Stimulated activated CD4-positive, alpha-beta T cell treated with anti-CD3 and anti-CD28 coated beads, Interleukin-1b, Interleukin-23, amount 100 ng/mL, for 48 hours (primary cell): ENCODE measurements at regions not wholly inside any gene's neighbourhood (a gene's known extent, or its start where the extent isn't known, plus 50 kb on each side); places are given as distances from the start of the nearest gene placed in this dataset.

Source experiments
- DNase-seq: peaks from one replicate; pipeline ENCODE4 v3.0.0-alpha.2; 2020

DNA sequence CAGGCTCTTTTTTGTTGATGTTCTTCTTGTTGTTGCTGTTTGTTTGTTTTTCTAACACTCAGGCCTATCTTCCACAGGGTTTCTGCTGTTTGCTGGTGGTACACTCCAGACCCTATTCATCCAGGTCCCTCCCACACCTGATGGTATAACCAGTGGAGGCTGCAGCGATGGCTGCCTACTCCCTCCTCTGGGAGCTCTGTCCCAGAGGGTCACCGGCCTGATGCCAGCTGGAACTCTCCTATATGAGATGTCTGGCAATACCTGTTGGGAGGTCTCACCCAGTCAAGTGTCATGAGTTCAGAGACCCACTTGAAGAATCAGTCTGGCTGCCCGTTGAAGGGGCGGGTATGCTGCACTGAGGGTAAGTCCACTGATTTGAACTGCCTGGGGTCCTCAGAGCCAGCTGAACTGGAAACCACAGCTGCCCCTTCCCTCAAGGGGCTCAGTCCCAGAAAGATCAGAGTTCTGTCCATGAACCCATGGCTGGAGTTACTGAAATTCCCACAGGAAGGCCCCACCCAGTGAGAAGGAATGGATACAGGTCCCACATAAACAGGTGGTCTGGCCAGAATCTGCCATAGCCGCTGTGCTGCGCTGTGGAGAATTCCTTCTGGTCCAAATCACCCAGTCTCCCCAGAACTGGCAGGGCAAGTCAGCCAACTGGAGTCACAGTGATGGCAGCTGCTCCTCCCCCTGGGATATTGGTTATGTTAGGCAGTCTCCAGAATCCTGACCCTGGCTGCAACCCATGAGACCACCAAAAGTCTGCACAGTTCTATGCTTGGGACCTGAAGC, 664.4 kb downstream of the FRK start:
- DNase-seq, result no peak

DNA sequence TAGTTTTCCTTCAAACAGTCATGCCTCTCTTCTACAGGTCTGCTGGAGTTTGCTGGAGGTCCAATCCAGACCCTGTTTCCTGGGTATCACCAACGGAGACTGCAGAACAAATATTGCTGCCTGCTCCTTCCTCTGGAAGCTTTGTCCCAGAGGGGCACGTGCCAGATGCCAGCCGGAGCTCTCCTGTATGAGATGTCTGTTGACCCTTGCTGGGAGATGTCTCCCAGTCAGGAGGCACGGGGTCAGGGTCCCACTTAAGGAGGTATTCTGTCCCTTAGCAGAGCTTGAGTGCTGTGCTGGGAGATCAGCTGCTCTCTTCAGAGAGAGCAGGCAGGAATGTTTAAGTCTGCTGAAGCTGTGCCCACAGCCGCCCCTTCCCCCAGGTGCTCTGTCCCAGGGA, 666.9 kb downstream of the FRK start:
- DNase-seq, result no peak

GRCh38 chr6:115370202-115370601, 690.5 kb downstream of the FRK start:
- DNase-seq, result no peak

DNA sequence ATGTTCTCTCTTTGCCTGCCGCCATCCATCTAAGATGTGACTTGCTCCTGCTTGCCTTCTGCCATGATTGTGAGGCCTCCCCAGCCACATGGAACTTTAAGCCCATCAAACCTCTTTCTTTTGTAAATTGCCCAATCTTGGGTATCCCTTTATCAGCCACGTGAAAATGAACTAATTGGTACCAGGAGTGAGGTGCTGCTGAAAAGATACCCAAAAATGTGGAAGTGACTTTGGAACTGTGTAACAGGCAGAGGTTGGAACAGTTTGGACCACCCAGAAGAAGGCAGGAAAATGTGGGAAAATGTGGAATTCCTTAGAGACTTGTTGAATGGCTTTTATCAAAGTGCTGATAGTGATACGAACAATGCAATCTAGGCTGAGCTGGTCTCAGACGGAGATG, 694.9 kb downstream of the FRK start:
- DNase-seq, result no peak

DNA sequence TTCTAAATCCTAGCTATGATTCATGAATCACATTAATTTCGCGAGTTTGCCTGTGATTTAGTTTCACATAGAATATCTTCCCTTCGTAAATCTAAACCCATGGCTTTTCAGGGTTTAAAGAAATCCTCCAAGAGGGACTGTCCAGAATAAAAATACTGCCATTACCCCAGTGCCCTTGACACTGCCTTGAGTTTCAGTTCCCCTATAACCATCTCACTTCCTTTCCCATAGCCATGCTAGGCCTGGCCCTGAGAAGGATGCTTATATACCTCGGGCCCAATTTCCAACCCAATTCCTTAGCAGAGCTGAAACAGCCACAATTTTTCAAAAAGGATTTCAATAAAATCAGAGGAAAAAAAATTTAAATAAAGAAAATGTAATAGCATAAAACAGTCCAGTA, 697.3 kb downstream of the FRK start:
- DNase-seq, result no peak

DNA sequence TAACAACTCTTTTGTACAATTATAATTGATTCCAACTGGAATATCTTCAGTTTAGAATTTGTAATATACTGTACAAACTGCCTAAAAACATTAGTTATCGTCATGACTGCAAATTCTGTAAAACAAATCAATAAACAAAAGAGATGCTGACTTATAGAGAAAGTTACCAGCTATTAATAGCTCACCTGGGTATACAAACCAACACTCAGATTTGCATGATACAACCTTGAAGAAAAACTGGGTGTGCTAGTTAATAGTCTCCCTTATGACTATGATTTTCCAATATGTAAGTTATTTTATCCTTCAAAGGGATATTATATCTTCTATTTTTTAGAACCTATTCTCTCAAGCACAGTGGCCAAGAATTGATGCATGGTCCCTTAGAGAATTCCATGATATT, 698.5 kb downstream of the FRK start:
- DNase-seq, result no peak

DNA sequence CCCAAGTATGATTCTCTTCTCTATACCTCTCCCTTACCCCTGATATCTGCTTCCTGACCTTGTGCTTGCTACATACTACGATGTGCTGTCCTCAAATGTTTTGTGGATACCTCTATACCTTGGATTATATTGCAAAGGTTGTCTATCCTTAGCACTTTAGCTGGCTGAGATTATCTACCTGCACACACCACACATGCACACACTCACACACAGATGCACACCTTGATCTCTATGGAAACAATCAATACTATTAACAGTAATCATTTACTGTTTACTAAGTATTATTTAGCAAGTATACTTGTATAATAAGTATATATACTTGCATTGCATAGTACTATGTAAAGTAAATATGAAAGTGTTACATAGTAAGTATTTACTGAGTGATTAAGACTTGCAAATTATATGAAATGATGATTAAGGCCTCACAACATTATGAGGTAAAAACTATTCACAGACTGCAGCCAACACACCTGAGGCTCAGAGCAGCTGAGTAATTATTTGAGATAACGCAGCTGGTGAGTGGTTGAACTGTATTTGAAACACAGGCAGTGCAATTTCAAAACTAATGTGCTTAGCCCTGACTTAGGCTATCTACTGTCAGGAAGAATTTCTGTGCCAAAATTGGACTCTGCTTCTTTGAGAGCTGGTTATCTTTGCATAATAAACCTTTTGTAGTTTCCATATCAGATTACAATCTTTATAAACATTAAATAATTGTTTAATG, 699.9 kb downstream of the FRK start:
- no peak for DNase-seq

GRCh38 chr6:115358616-115359015, 702.1 kb downstream of the FRK start:
- no peak for DNase-seq

DNA sequence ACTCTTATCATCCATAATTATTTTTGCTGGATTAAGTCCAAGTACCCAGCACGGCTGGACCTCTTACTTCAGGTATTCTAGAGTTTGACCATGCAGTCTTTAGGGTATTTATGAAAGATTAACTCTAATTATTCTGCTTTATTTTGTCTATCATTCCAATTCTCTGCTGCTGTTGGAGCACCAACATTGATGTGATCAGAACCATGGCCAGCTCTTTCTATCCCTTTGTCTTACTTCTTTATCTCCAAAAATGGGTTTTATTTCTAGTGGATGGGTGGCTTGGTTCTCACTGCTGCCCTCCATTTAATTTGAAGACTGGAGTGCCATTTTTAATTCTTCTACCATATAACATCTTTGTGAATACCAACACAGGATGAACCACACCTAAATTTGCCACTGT, 704.3 kb downstream of the FRK start:
- no peak for DNase-seq

GRCh38 chr6:115323001-115323400, 737.7 kb downstream of the FRK start:
- no peak for DNase-seq

- no peak for DNase-seq
These were observed 740.9 kb downstream of the FRK start for GRCh38 chr6:115319823-115320222.

- DNase-seq, result no peak
These were observed 750.5 kb downstream of the FRK start for GRCh38 chr6:115310156-115310555.

DNA sequence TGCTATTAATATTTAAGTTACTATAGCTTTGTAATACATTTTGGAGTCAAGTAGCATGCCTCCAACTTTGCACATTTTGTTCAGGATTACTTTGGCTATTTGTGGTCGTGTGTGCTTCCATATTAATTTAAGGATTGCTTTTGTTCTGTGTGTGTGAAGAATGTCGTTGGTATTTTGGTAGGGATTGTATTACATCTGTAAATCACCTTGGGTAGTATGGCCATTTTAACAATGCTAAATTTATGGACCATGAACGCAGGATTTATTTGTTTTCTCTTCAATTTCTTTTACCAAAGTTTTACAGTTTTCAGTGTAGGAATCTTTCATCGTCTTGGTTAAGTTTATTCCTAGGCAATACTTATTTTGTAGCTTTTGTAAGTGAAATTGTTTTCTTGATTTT, 758.0 kb downstream of the FRK start:
- no peak for DNase-seq

- DNase-seq, result no peak
These were observed 773.2 kb downstream of the FRK start for GRCh38 chr6:115287467-115287866.

DNA sequence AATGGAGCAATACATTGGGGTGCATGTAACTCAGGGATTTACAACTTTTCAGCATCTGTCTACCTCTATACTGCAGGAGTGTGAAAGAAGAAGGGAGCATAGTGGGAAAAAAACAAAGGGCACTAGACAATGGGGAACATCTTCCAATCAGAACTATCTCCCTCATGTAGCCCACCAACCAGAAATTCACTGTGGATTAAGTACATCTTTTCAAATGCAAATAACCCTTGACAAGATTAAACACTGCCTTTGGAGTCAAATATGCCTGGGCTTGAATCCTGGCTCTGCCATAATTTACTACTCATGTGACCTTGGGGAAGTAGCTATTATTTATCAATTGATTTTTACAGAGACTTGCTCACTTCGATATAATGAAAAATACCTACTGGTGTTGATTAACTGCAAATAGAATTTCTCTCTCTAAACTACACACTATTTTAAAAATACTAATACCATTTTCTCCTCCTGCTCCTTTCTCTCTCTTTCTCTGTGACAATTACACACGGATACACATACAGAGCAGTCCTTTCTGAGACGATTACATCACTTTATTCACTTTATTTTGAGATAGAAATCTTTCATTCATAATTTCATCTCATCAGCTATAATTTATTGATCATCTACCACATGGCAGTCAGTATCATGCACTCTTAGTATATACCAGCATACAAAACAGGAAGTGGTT, 783.7 kb downstream of the FRK start:
- DNase-seq, result no peak

- DNase-seq, result no peak
These were observed 788.4 kb downstream of the FRK start for GRCh38 chr6:115272311-115272710.

DNA sequence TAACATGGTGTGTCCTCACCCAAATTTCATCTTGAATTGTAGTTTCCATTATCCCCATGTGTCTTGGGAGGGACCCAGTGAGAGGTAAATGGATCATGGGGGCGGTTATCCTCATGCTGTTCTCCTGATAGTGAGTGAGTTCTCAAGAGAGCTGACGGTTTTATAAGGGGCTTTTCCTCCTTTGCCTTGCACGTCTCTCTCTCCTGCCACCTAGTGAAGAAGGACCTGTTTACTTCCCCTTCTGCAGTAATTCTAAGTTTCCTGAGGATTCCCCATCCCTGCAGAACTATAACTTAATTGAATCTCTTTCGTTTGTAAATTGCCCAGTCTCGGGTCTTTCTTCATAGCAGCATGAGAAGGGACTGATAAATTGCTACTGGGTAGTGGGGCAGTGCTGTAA, 789.3 kb downstream of the FRK start:
- no peak for DNase-seq

DNA sequence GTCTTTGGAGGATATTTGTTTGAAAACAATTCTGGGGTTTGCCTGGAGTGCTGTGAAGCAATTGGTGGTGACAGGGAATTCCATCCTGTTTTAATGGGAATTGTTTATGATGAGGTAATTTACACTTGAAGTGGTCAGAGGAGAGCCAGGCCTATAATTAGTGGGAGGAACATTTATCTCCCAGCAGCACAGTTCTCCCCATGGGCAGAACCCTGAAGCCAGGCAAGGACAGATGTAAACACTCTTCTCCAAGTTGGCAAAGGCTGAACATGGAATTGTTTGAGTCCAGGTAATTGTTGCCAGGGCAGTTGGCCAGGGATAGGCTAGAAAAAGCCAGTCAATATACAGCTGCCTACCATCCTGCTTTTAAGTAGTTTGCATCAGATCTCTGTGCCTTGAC, 789.7 kb downstream of the FRK start:
- DNase-seq, result no peak

GRCh38 chr6:115241373-115241772, 819.3 kb downstream of the FRK start:
- no peak for DNase-seq

- DNase-seq, result no peak
These were observed 839.5 kb downstream of the FRK start for GRCh38 chr6:115221198-115221597.

DNA sequence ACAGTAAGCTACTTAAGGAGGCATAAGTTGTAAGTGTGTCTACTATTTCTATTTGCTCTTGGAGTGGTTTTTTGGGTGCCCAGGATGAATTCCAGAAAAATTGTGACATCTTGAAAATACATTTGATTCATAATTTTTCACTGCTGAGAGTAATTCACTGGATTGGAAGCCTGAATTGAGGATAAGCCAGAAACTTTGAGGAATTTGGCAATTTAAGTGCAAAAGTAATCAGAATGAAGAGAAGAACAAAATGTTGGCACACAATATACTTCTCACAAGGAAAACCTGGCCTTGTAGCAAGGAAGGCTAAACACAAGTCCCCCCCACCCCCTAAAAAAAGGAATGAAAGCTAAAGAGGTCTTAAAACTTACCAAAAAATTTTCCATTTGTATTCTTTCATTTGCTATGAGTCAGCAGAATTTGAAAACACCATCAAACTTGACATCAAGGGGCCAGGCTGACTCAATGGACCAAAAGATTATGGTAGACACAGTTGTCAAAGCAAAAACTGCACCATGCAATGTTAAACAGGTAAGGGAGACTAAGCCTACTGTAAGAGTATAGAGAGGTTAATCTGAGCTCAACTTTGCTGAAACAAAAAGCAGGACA, 840.0 kb downstream of the FRK start:
- no peak for DNase-seq

GRCh38 chr6:115219645-115220044, 841.0 kb downstream of the FRK start:
- no peak for DNase-seq

- DNase-seq, result no peak
These were observed 843.9 kb downstream of the FRK start for GRCh38 chr6:115216835-115217234.

GRCh38 chr6:115214283-115214682, 846.4 kb downstream of the FRK start:
- DNase-seq, result no peak
